Brain microvascular endothelial cell (primary cell): ENCODE measurements at regions not wholly inside any gene's neighbourhood (a gene's known extent, or its start where the extent isn't known, plus 50 kb on each side); places are given as distances from the start of the nearest gene placed in this dataset.
"Not testable (repeated sequence)": the region's sequence is repeated elsewhere in the genome, so short reads cannot be mapped to it uniquely, and the experiment has no call there.

Source experiments
- DNase-seq: peaks from one replicate; pipeline ENCODE4 v3.0.0-alpha.2; 2020
- H3K27ac ChIP-seq: fragments of 250-450 bp; sonication (Bioruptor Pico); 2 replicates; pipeline ENCODE4 v1.5.1; 2020; ENCODE audit warnings: mild to moderate bottlenecking, moderate library complexity
- H3K27me3 ChIP-seq: fragments of 250-450 bp; sonication (Bioruptor Pico); replicated peaks from 2 replicates; pipeline ENCODE4 v1.5.1; 2020; ENCODE audit warnings: mild to moderate bottlenecking
- H3K36me3 ChIP-seq: fragments of 250-450 bp; sonication (Bioruptor Pico); replicated peaks from 2 replicates; pipeline ENCODE4 v1.5.1; 2020; ENCODE audit warnings: mild to moderate bottlenecking
- H3K4me3 ChIP-seq: 2 replicates; pipeline ENCODE4 v1.5.1; 2011; ENCODE audit warnings: low read depth, mild to moderate bottlenecking, control low read depth, low read length, moderate library complexity
- CTCF ChIP-seq: IDR thresholded peaks from 2 replicates; pipeline ENCODE4 v1.5.1; 2011; ENCODE audit warnings: low read depth, mild to moderate bottlenecking, moderate library complexity, low read length, control low read depth, inconsistent platforms; ENCODE audit errors: missing control alignments
- in situ Hi-C: cut with HindIII; loops from 2 replicates; pipeline ENCODE4 v1.10.0; 2017; ENCODE audit warnings: low sequenced_read_pairs, low pct_ligation_motif_present

GRCh38 chr11:24206511-24206910, 290.3 kb upstream of the LUZP2 start:
- no peak for TF ChIP-seq CTCF
- in situ Hi-C loops = no loop called here

GRCh38 chr11:24216488-24216887, 280.4 kb upstream of the LUZP2 start:
- DNase-seq = no peak
- in situ Hi-C loops = no loop called here
- TF ChIP-seq CTCF = no peak

More at GRCh38 chr11:24206511-24206910, 290.3 kb upstream of the LUZP2 start:
- H3K27me3 ChIP-seq = no peaks in the 10 kb centered on the region
- H3K27ac ChIP-seq = no peak overlapping the region
- no peak for DNase-seq
- no peaks in the 10 kb centered on the region for H3K36me3 ChIP-seq
- H3K4me3 ChIP-seq = no peak overlapping the region

GRCh38 chr11:24217319-24217718, 279.5 kb upstream of the LUZP2 start:
- in situ Hi-C loops, H3K27me3 ChIP-seq, H3K4me3 ChIP-seq, H3K36me3 ChIP-seq, H3K27ac ChIP-seq, DNase-seq: not testable (repeated sequence)

More at GRCh38 chr11:24216488-24216887, 280.4 kb upstream of the LUZP2 start:
- H3K4me3 ChIP-seq = no peak overlapping the region
- no peaks in the 10 kb centered on the region for H3K27me3 ChIP-seq
- H3K36me3 ChIP-seq = no peaks in the 10 kb centered on the region
- H3K27ac ChIP-seq = no peak overlapping the region

- DNase-seq = no peak
- no peak overlapping the region for H3K27ac ChIP-seq
- no peaks in the 10 kb centered on the region for H3K36me3 ChIP-seq
- no peaks in the 10 kb centered on the region for H3K27me3 ChIP-seq
- no peak overlapping the region for H3K4me3 ChIP-seq
- TF ChIP-seq CTCF = no peak
- in situ Hi-C loops = no loop called here
Observed at GRCh38 chr11:24225501-24225900, 271.4 kb upstream of the LUZP2 start.

DNA sequence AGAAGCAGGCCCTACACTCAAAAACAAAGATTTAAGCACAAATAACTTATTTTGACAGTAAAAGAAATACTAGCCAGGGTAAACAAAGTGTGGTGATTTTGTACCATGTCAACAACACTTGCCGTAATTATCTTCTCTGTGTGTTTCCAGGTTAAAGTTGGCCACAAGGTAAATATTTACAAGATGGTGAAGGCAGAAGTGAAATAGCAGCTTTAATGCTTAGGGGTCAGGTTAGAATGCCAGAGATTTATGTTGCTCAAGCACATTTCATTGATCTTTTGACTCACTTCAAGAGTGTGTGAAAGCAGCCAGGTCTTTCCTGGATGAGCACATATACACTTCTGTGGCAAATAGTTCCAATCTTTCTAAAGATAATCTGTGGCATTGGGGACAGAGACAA, 270.2 kb upstream of the LUZP2 start:
- no peak overlapping the region for H3K27ac ChIP-seq
- no peaks in the 10 kb centered on the region for H3K27me3 ChIP-seq
- no peaks in the 10 kb centered on the region for H3K36me3 ChIP-seq
- no peak for DNase-seq
- in situ Hi-C loops = no loop called here
- TF ChIP-seq CTCF = no peak
- H3K4me3 ChIP-seq = no peak overlapping the region

DNA sequence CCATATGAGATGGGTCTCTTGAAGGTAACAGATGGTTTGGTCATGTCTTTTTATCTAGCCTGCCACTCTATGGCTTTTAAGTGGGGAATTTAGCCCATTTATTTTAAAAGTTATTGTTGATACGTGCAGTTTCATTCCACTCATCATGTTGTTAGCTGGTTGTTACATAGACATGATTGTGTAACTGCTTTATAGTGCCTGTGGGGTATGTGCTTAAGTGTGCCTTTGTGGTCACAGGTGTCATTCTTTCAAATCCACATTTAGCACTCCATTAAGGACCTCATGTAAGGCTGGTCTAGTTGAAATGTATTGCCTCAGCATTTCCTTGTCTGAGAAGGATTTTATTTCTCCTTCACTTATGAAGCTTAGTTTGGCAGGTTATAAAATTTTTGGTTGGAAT, 263.8 kb upstream of the LUZP2 start:
- H3K36me3 ChIP-seq = no peaks in the 10 kb centered on the region
- no peak for TF ChIP-seq CTCF
- no peak for DNase-seq
- H3K27ac ChIP-seq = no peak overlapping the region
- H3K27me3 ChIP-seq = no peaks in the 10 kb centered on the region
- in situ Hi-C loops = no loop called here
- H3K4me3 ChIP-seq = no peak overlapping the region
